ENCODE measurements at regions not wholly inside any gene's neighbourhood (a gene's known extent, or its start where the extent isn't known, plus 50 kb on each side); places are given as distances from the start of the nearest gene placed in this dataset.
"Not testable (repeated sequence)": the region's sequence is repeated elsewhere in the genome, so short reads cannot be mapped to it uniquely, and the experiment has no call there.

GRCh38 chr7:54898659-54899340, 120.0 kb upstream of the EGFR start:
- DNase-seq (ENCODE audit: low spot score) = no peak

GRCh38 chr7:54901840-54902239, 117.0 kb upstream of the EGFR start:
- no peak for DNase-seq (ENCODE audit: low spot score)

GRCh38 chr7:54904130-54904529, 114.7 kb upstream of the EGFR start:
- no peak for DNase-seq (ENCODE audit: low spot score)

GRCh38 chr7:54904986-54905385, 113.8 kb upstream of the EGFR start:
- DNase-seq (ENCODE audit: low spot score) = no peak

- DNase-seq (ENCODE audit: low spot score) = no peak
Observed at GRCh38 chr7:54906963-54907362, 111.9 kb upstream of the EGFR start.

GRCh38 chr7:54907981-54908380, 110.8 kb upstream of the EGFR start:
- no peak for DNase-seq (ENCODE audit: low spot score)

GRCh38 chr7:54908760-54909438, 109.9 kb upstream of the EGFR start:
- DNase-seq (ENCODE audit: low spot score) = no peak

- no peak for DNase-seq (ENCODE audit: low spot score)
Observed at GRCh38 chr7:54915870-54916598, 102.8 kb upstream of the EGFR start.

- no peak for DNase-seq (ENCODE audit: low spot score)
Observed at GRCh38 chr7:54917613-54918391, 101.0 kb upstream of the EGFR start.

GRCh38 chr7:54921116-54921515, 97.7 kb upstream of the EGFR start:
- no peak for DNase-seq (ENCODE audit: low spot score)

- no peak for DNase-seq (ENCODE audit: low spot score)
Observed at GRCh38 chr7:54931532-54931931, 87.3 kb upstream of the EGFR start.

- no peak for DNase-seq (ENCODE audit: low spot score)
Observed at GRCh38 chr7:54932818-54933543, 85.8 kb upstream of the EGFR start.

GRCh38 chr7:54933643-54934042, 85.2 kb upstream of the EGFR start:
- no peak for DNase-seq (ENCODE audit: low spot score)

GRCh38 chr7:54940748-54941147, 78.1 kb upstream of the EGFR start:
- DNase-seq (ENCODE audit: low spot score) = no peak

GRCh38 chr7:54944179-54944578, 74.6 kb upstream of the EGFR start:
- DNase-seq (ENCODE audit: low spot score) = no peak

GRCh38 chr7:54946271-54946670, 72.5 kb upstream of the EGFR start:
- DNase-seq (ENCODE audit: low spot score) = no peak

GRCh38 chr7:54946764-54947163, 72.1 kb upstream of the EGFR start:
- no peak for DNase-seq (ENCODE audit: low spot score)

- DNase-seq (ENCODE audit: low spot score) = no peak
Observed at GRCh38 chr7:54947266-54947665, 71.6 kb upstream of the EGFR start.

GRCh38 chr7:54949514-54949913, 69.3 kb upstream of the EGFR start:
- not testable (repeated sequence) for DNase-seq (ENCODE audit: low spot score)

- DNase-seq (ENCODE audit: low spot score) = no peak
Observed at GRCh38 chr7:54955296-54955695, 63.5 kb upstream of the EGFR start.

GRCh38 chr7:54955696-54956420, 63.0 kb upstream of the EGFR start:
- no peak for DNase-seq (ENCODE audit: low spot score)

Data from hematopoietic multipotent progenitor cell treated with erythropoietin and hydrocortisone succinate and interleukin-3 and kit ligand, for 15 days (in vitro differentiated cells).